HEK293 (cell line): ENCODE measurements at regions not wholly inside any gene's neighbourhood (a gene's known extent, or its start where the extent isn't known, plus 50 kb on each side); places are given as distances from the start of the nearest gene placed in this dataset.

ENCODE experiments used
- ZNF777 ChIP-seq: fragments of 450-650 bp; formaldehyde crosslinking; IDR thresholded peaks from 2 replicates; pipeline ENCODE4 v1.5.1; 2017; ENCODE audit warnings: missing biosample characterization, missing genetic modification characterization, borderline replicate concordance
- TF ChIP-seq, protein P1 (sequence below): fragments of 450-650 bp; formaldehyde crosslinking; IDR thresholded peaks from 2 replicates; pipeline ENCODE4; 2016; ENCODE audit warnings: missing biosample characterization, missing genetic modification characterization
- TF ChIP-seq, protein P2 (sequence below): fragments of 450-650 bp; formaldehyde crosslinking; IDR thresholded peaks from 2 replicates; pipeline ENCODE4 v1.5.1; 2016; ENCODE audit warnings: missing biosample characterization, missing genetic modification characterization

DNA sequence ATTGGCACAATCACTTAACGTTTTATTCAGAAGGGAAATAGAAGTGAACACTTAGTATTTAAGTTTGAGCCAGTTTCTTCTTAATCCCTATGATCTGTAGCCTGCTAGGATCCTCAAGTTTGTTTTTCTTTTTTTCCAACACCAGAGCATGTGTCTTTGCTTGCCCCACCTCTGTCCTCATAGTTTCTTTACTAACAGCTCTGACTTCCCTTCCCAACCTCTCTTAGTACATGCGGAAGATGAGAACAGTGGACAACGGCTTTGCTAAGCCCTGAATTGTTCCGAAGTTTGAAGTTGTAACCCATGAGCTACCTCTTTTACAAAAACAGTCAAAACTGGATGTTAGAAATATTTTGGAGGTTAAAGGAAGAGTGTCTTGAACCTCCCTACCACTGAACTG, 61.7 kb upstream of the TAF11L2 start:
- TF ChIP-seq, protein P1, sequence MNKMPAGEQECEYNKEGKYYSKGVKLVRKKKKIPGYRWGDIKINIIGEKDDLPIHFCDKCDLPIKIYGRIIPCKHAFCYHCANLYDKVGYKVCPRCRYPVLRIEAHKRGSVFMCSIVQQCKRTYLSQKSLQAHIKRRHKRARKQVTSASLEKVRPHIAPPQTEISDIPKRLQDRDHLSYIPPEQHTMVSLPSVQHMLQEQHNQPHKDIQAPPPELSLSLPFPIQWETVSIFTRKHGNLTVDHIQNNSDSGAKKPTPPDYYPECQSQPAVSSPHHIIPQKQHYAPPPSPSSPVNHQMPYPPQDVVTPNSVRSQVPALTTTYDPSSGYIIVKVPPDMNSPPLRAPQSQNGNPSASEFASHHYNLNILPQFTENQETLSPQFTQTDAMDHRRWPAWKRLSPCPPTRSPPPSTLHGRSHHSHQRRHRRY (tag by site-specific recombination): no peak
- no peak for TF ChIP-seq ZNF777 (tag by site-specific recombination)
- TF ChIP-seq, protein P2, sequence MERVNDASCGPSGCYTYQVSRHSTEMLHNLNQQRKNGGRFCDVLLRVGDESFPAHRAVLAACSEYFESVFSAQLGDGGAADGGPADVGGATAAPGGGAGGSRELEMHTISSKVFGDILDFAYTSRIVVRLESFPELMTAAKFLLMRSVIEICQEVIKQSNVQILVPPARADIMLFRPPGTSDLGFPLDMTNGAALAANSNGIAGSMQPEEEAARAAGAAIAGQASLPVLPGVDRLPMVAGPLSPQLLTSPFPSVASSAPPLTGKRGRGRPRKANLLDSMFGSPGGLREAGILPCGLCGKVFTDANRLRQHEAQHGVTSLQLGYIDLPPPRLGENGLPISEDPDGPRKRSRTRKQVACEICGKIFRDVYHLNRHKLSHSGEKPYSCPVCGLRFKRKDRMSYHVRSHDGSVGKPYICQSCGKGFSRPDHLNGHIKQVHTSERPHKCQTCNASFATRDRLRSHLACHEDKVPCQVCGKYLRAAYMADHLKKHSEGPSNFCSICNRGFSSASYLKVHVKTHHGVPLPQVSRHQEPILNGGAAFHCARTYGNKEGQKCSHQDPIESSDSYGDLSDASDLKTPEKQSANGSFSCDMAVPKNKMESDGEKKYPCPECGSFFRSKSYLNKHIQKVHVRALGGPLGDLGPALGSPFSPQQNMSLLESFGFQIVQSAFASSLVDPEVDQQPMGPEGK (tag by site-specific recombination): no peak
